Keratinocyte (primary cell): ENCODE measurements at regions not wholly inside any gene's neighbourhood (a gene's known extent, or its start where the extent isn't known, plus 50 kb on each side); places are given as distances from the start of the nearest gene placed in this dataset.

Experiments used
- EZH2 ChIP-seq: IDR thresholded peaks from one replicate; pipeline ENCODE4 v1.6.1; 2012; ENCODE audit warnings: inconsistent platforms, mild to moderate bottlenecking, low read length, moderate library complexity
- TF ChIP-seq, protein P1 (sequence below), 3 experiments: IDR thresholded peaks in 1 of 3; conservative IDR thresholded peaks in 1 of 3; optimal IDR thresholded peaks in 1 of 3; 2 replicates in 2 of 3; 3 replicates in 1 of 3; pipeline versions ENCODE3 to v1.5.1; 2011; ENCODE audit warnings: low read length in 3 of 3, mild to moderate bottlenecking in 3 of 3, moderate library complexity in 2 of 3, control low read depth in 1 of 3, inconsistent platforms in 1 of 3; ENCODE audit not compliant: insufficient read depth in 2 of 3; ENCODE audit errors: extremely low read depth in 1 of 3

DNA sequence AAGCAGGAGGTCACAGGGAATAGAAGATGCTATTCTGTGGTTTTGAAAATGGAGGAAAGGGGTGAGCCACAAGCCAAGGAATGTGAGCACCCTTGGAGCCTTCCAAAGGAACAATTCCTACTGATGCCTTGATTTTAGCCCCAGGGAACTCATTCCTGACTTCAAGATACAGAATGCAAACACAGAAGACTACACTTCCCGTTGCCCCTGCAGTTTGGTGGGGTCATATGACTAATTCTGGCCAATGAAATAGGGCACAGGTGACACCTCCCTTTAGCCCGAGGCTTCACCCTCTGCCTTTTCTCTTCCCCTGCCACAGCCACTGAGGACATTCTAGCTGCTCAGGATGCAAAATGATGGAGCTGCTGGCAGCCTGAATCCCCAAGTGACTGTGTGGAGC is 126.1 kb downstream of the INHBB start:
- TF ChIP-seq, protein P1, sequence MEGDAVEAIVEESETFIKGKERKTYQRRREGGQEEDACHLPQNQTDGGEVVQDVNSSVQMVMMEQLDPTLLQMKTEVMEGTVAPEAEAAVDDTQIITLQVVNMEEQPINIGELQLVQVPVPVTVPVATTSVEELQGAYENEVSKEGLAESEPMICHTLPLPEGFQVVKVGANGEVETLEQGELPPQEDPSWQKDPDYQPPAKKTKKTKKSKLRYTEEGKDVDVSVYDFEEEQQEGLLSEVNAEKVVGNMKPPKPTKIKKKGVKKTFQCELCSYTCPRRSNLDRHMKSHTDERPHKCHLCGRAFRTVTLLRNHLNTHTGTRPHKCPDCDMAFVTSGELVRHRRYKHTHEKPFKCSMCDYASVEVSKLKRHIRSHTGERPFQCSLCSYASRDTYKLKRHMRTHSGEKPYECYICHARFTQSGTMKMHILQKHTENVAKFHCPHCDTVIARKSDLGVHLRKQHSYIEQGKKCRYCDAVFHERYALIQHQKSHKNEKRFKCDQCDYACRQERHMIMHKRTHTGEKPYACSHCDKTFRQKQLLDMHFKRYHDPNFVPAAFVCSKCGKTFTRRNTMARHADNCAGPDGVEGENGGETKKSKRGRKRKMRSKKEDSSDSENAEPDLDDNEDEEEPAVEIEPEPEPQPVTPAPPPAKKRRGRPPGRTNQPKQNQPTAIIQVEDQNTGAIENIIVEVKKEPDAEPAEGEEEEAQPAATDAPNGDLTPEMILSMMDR (optimal IDR thresholded peaks at IDR 0.05 in 1 of 3, IDR thresholded peaks at IDR 0.05 in 1 of 3, conservative IDR thresholded peaks at IDR 0.05 in 1 of 3; ENCODE audit: extremely low read depth in 1 of 3, insufficient read depth in 2 of 3, low read length in 3 of 3) = no peak
- no peak for TF ChIP-seq EZH2
